Hematopoietic multipotent progenitor cell treated with erythropoietin and hydrocortisone succinate and interleukin-3 and kit ligand, for 17 days (in vitro differentiated cells): ENCODE measurements at regions not wholly inside any gene's neighbourhood (a gene's known extent, or its start where the extent isn't known, plus 50 kb on each side); places are given as distances from the start of the nearest gene placed in this dataset.

Experiments
- DNase-seq: peaks from one replicate; pipeline ENCODE4 v3.0.0-alpha.2; 2015; ENCODE audit warnings: low spot score

GRCh38 chr5:158119961-158120723, 261.2 kb upstream of the CLINT1 start:
- DNase-seq: no peak

DNA sequence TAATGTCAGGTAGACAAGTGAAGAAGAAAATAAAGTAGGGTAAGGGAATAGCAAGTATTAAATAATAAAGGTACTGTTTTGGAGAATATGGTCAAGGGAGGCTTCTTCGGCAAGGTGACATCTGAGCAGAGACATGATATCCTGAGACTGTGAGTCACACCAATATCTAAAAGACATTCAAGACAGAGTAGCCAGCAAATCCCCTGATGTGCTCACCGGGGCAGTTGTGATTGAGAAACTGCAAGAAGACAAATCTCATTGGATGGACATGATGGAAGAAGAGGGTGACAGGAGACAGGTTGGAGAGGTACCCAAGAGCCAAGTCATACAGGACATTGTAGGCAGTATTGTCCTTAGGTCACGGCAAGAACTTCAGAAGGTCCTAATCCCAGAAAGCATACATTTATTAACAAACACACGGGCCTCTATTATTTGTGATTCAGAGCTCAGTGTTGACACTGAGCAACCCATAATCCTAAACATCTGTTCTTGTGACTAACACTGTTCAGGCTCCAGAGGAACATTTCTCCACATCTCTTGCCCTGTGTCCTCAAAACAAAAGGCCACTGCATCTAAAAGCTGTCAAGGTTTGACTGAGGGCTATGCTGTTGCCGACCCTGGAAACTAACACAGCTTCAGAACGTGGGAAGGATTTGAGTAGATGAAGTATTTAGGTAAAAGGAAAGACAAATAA, 258.7 kb upstream of the CLINT1 start:
- no peak for DNase-seq

DNA sequence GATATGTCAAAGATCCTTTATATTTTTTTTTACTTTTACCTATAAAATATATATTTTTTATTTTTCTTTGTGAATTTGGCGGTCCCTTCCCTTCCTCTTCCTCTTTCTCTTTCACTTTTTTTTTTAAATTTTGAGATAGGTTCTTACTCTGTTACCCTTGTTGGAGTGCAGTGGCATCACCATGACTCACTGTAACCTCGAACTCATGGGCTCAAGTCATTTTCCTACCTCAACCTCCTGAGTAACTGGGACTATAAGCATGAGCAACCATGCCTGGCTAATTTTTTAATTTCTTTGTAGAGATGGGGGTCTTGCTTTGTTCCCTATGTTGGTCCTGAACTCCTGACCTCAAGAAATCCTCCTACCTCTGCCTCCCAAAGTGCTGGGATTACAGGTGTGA, 258.0 kb upstream of the CLINT1 start:
- no peak for DNase-seq

- DNase-seq: no peak
These were observed 256.5 kb upstream of the CLINT1 start for GRCh38 chr5:158115468-158115867.

- no peak for DNase-seq
These were observed 249.2 kb upstream of the CLINT1 start for GRCh38 chr5:158108177-158108576.

GRCh38 chr5:158100373-158100888, 241.5 kb upstream of the CLINT1 start:
- no peak for DNase-seq

GRCh38 chr5:158099571-158100105, 240.7 kb upstream of the CLINT1 start:
- no peak for DNase-seq

- no peak for DNase-seq
These were observed 237.9 kb upstream of the CLINT1 start for GRCh38 chr5:158096835-158097234.

- DNase-seq: no peak
These were observed 227.9 kb upstream of the CLINT1 start for GRCh38 chr5:158086856-158087255.

DNA sequence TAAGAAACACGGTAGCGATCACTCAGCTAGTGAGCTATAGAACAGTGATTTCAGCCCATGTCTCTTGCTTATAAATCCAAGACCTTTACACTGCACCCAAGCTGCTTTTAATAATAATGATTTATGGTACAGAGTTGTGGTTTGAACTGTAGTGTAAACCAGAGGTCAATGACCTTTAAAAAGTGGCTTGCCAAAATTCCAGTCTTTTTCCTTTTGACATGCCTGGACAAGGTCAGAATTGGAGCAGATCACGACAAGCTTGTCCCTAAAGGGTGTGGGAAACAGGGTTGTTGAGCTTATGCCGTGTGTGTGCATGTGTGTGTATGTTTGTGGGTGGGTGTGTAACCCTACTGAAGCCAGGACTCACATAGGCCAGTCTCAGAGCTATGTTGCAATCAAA, 225.3 kb upstream of the CLINT1 start:
- no peak for DNase-seq

DNA sequence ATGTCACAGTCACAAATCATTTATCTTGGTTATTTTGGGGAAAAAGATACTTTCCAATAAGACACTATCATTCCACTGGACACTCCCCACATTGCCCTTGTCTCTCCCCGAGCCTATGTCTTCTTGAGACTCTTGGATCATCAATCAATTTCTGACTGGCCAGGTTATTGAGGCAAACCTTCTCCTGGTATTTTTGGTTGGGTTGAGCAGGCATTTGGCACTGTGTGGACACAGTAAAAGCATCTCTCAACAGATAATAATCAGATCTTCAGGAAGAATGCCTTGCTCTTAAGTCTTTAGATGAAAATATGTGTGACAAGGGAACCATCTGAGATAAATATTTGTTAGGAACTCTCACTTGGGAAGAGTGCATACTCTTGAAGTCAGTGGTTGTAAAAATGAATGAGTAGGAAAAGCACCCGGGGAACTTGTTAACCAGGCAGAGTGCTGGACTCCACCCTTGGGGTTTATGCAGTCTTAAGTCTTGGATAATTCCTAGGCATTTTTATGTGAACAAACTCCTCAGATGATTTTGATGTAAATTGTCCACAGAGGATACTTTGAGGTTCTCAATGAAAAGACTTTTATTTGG, 223.8 kb upstream of the CLINT1 start:
- no peak for DNase-seq

DNA sequence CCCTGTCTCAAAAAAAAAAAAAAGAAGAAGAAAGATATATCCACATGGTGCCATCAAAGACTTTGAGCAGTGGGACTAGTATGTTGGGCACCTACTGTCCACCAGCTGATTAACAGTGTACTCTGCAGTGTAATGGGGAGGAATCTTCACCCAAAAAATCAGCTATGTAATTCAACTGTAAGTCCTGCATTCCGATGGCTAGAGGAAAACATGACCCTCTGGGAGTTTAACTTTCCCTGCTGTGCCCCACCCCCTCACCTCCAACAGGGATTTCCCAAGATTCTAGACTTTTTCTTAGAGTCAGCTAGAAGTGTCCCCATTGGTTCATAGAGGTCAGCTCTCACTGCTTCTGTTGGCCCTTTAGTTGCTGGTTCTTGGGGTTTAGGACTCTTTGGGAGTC, 221.2 kb upstream of the CLINT1 start:
- no peak for DNase-seq

GRCh38 chr5:158079097-158079496, 220.2 kb upstream of the CLINT1 start:
- DNase-seq: no peak

DNA sequence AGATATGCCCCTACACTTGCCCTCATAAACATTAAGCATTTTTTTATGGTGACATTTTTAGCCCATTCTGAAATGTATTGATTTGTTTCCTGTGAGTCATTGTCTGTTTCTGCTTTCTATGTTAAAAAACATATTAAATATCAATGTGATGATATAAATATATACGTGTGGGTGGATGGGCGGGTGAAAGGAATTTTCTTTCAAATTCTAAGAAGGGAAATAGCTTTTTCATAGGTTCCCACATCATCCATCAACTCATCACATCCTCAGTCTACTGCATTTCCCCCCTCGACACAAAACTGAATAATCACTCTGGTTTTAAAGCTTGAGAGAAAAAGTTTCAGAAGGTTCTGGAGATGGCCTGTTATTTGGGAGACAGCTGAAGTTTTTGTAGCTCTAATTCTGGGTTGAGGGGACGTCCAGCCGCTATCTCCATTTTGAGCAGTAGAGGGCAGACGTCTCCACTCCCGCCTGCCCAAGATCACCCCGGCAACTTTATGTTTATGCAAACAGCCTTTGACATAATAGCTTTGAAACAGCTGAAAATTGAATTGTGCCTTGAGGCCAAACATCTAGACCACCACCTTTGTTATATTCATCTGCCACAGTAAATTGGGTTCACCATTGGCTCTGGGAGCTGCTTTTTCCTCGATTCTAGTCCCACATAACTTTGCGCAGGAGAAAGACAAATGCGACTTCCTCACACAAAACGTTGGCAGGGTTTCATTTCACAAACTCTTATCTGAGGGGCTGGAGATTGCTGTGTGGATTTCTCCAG, 216.2 kb upstream of the CLINT1 start:
- DNase-seq: no peak

DNA sequence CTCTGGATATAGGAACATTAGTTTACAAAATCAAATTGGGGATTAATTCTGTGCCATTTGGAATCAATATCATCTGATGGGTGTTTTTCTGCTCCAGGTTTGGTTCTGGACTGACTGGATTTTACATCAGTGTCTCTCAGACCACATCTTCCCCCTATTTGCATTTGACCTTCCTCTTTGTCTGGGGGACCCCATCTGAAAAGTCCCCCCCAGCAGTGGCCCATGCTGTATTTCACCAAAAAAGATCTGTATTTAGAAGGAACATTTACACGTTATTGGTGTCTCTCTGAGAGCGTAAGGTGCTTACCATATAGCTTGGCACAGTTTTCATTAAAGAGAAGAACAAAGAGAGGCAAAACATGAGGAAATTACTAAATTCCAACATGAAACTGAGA, 215.6 kb upstream of the CLINT1 start:
- DNase-seq: no peak

DNA sequence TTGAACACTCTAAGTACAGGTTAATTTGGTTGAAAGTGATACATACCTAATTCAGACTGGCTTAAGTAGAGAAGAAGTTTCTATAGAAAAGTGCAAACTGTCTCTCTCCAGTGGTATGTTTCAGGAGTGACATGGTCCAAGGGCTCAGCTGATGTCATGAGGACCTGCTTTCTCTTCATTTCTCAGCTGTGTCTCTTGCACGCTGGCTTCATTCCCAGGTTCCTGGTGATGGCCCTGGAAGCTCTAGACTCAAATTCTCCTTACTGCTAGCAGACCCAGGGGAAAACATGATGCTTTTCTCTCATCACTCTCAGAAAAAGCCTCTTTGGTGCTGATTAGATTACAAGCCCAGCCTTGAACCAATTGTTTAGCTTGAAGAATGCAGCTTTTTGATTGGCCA, 211.9 kb upstream of the CLINT1 start:
- DNase-seq: no peak

GRCh38 chr5:158069838-158070237, 210.9 kb upstream of the CLINT1 start:
- DNase-seq: no peak

GRCh38 chr5:158068964-158069363, 210.0 kb upstream of the CLINT1 start:
- no peak for DNase-seq

GRCh38 chr5:158066076-158066475, 207.1 kb upstream of the CLINT1 start:
- DNase-seq: no peak

GRCh38 chr5:158064334-158065123, 205.6 kb upstream of the CLINT1 start:
- DNase-seq: no peak

- no peak for DNase-seq
These were observed 204.1 kb upstream of the CLINT1 start for GRCh38 chr5:158063052-158063451.
